Cardiac muscle cell (in vitro differentiated cells and primary cell): ENCODE measurements at regions not wholly inside any gene's neighbourhood (a gene's known extent, or its start where the extent isn't known, plus 50 kb on each side); places are given as distances from the start of the nearest gene placed in this dataset.
A peak's percentile ranks its signal among the peaks of the same experiment; 100 is the strongest.

Experiments
- DNase-seq, 2 donors: peaks; one replicate each; pipeline versions ENCODE4 v3.0.0 to v3.0.0-alpha.2; 2010 to 2017; ENCODE audit warnings: low read depth in 1 of 2, low spot score in 1 of 2
- H3K27ac ChIP-seq: fragments of 200-600 bp; sonication (generic); 2 replicates; pipeline ENCODE4 v1.5.1; 2016
- H3K27me3 ChIP-seq: fragments of 200-600 bp; sonication (generic); 2 replicates; pipeline ENCODE4 v1.6.0; 2016; ENCODE audit warnings: control low read depth
- H3K36me3 ChIP-seq: fragments of 200-600 bp; sonication (generic); 2 replicates; pipeline ENCODE4 v1.5.1; 2016; ENCODE audit warnings: control low read depth
- H3K4me1 ChIP-seq: fragments of 200-600 bp; sonication (generic); 2 replicates; pipeline ENCODE4 v1.8.1; 2017; ENCODE audit warnings: low read depth, mild to moderate bottlenecking, mixed run types
- H3K4me3 ChIP-seq: fragments of 200-600 bp; sonication (generic); 2 replicates; pipeline ENCODE4 v1.5.1; 2016; ENCODE audit warnings: mild to moderate bottlenecking
- H3K9me3 ChIP-seq: fragments of 200-600 bp; sonication (generic); 2 replicates; pipeline ENCODE4 v1.5.1; 2017; ENCODE audit warnings: low read depth, mild to moderate bottlenecking, control low read depth
- CTCF ChIP-seq: IDR thresholded peaks from 2 replicates; pipeline ENCODE4 v1.5.1; 2012; ENCODE audit warnings: low read depth, mild to moderate bottlenecking, low read length

- Histone ChIP-seq H3K9me3 (no peaks in the 10 kb centered on the region), H3K27me3 (no peaks in the 10 kb centered on the region), H3K27ac (no peak overlapping the region), H3K4me3 (no peak overlapping the region), H3K36me3 (no peaks in the 10 kb centered on the region), H3K4me1 (no peaks in the 10 kb centered on the region)
- no peak for TF ChIP-seq CTCF
- DNase-seq, result peak in 1 of 2 donors; percentile 41
Measured at GRCh38 chr3:31341130-31341529, 191.6 kb upstream of the STT3B start.

- no peak overlapping the region for H3K4me3 ChIP-seq
- no peak overlapping the region for H3K27ac ChIP-seq
- no peaks in the 10 kb centered on the region for H3K9me3 ChIP-seq
- DNase-seq, result peak in 1 of 2 donors; percentile 46
- no peaks in the 10 kb centered on the region for H3K36me3 ChIP-seq
- no peaks in the 10 kb centered on the region for H3K27me3 ChIP-seq
- no peaks in the 10 kb centered on the region for H3K4me1 ChIP-seq
- TF ChIP-seq CTCF, result no peak
Measured at GRCh38 chr3:31343075-31343474, 189.7 kb upstream of the STT3B start.

- H3K27ac ChIP-seq, result no peak overlapping the region
- no peaks in the 10 kb centered on the region for H3K36me3 ChIP-seq
- no peak for DNase-seq
Measured at GRCh38 chr3:31345581-31345980, 187.1 kb upstream of the STT3B start.

GRCh38 chr3:31346542-31346979 lies 186.2 kb upstream of the STT3B start:
- no peak overlapping the region for H3K27ac ChIP-seq
- no peaks in the 10 kb centered on the region for H3K36me3 ChIP-seq
- H3K4me3 ChIP-seq, result no peak overlapping the region
- H3K27me3 ChIP-seq, result no peaks in the 10 kb centered on the region
- no peak for DNase-seq
- H3K4me1 ChIP-seq, result no peaks in the 10 kb centered on the region
- TF ChIP-seq CTCF, result no peak
- no peaks in the 10 kb centered on the region for H3K9me3 ChIP-seq

More at GRCh38 chr3:31345581-31345980, 187.1 kb upstream of the STT3B start:
- Histone ChIP-seq H3K4me3 (no peak overlapping the region), H3K9me3 (no peaks in the 10 kb centered on the region), H3K4me1 (no peaks in the 10 kb centered on the region), H3K27me3 (no peaks in the 10 kb centered on the region)
- TF ChIP-seq CTCF, result no peak

GRCh38 chr3:31349001-31349748 lies 183.6 kb upstream of the STT3B start:
- Histone ChIP-seq H3K27ac (no peak overlapping the region), H3K4me1 (no peaks in the 10 kb centered on the region), H3K36me3 (no peaks in the 10 kb centered on the region), H3K4me3 (no peak overlapping the region), H3K9me3 (no peaks in the 10 kb centered on the region), H3K27me3 (no peaks in the 10 kb centered on the region)
- DNase-seq, result no peak
- TF ChIP-seq CTCF, result no peak
